ENCODE measurements at regions not wholly inside any gene's neighbourhood (a gene's known extent, or its start where the extent isn't known, plus 50 kb on each side); places are given as distances from the start of the nearest gene placed in this dataset.

- H3K36me3 ChIP-seq (ENCODE audit: insufficient read depth, low read length) = no peaks in the 10 kb centered on the region
- H3K27ac ChIP-seq (ENCODE audit: low read depth, low read length) = no peak overlapping the region
- H3K79me2 ChIP-seq (ENCODE audit: control insufficient read depth, insufficient read depth, low read length, unreplicated experiment) = no peaks in the 10 kb centered on the region
- no peaks in the 10 kb centered on the region for H3K4me1 ChIP-seq (ENCODE audit: control insufficient read depth, insufficient read depth, low read length, unreplicated experiment)
- no peak overlapping the region for H2AFZ ChIP-seq (ENCODE audit: low read length, unreplicated experiment)
- H3K4me3 ChIP-seq (ENCODE audit: low read depth, low read length) = no peak overlapping the region
- no peaks in the 10 kb centered on the region for H3K27me3 ChIP-seq (ENCODE audit: insufficient read depth, low read length)
Measured at GRCh38 chr19:31974941-31975340, 370.5 kb upstream of the ZNF507 start.

DNA sequence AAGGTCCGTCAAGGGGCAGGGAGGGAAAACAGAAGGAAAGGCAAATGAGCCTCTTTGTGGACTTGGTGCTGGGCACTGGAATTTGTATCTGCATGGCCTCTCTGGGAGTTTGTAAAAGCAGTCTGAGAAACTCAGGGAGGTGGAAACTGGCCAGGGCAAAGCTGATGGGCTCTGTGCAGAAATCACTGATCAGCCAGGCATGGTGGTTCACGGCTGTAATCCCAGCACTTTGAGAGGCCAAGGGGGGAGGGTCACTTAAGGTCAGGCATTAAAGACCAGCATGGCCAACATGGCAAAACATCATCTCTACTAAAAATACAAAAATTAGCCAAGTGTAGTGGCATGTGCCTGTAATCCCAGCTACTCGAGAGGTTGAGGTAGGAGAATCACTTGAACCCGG is 369.9 kb upstream of the ZNF507 start:
- H3K36me3 ChIP-seq (ENCODE audit: insufficient read depth, low read length) = no peaks in the 10 kb centered on the region
- H3K79me2 ChIP-seq (ENCODE audit: control insufficient read depth, insufficient read depth, low read length, unreplicated experiment) = no peaks in the 10 kb centered on the region
- H3K4me3 ChIP-seq (ENCODE audit: low read depth, low read length) = no peak overlapping the region
- no peak overlapping the region for H2AFZ ChIP-seq (ENCODE audit: low read length, unreplicated experiment)
- H3K27me3 ChIP-seq (ENCODE audit: insufficient read depth, low read length) = no peaks in the 10 kb centered on the region
- H3K4me1 ChIP-seq (ENCODE audit: control insufficient read depth, insufficient read depth, low read length, unreplicated experiment) = no peaks in the 10 kb centered on the region
- no peak overlapping the region for H3K27ac ChIP-seq (ENCODE audit: low read depth, low read length)

- H2AFZ ChIP-seq (ENCODE audit: low read length, unreplicated experiment) = no peak overlapping the region
- no peaks in the 10 kb centered on the region for H3K4me1 ChIP-seq (ENCODE audit: control insufficient read depth, insufficient read depth, low read length, unreplicated experiment)
- H3K27me3 ChIP-seq (ENCODE audit: insufficient read depth, low read length) = no peaks in the 10 kb centered on the region
- no peaks in the 10 kb centered on the region for H3K79me2 ChIP-seq (ENCODE audit: control insufficient read depth, insufficient read depth, low read length, unreplicated experiment)
- H3K27ac ChIP-seq (ENCODE audit: low read depth, low read length) = no peak overlapping the region
- no peaks in the 10 kb centered on the region for H3K36me3 ChIP-seq (ENCODE audit: insufficient read depth, low read length)
- H3K4me3 ChIP-seq (ENCODE audit: low read depth, low read length) = no peak overlapping the region
Measured at GRCh38 chr19:31976775-31977536, 368.5 kb upstream of the ZNF507 start.

DNA sequence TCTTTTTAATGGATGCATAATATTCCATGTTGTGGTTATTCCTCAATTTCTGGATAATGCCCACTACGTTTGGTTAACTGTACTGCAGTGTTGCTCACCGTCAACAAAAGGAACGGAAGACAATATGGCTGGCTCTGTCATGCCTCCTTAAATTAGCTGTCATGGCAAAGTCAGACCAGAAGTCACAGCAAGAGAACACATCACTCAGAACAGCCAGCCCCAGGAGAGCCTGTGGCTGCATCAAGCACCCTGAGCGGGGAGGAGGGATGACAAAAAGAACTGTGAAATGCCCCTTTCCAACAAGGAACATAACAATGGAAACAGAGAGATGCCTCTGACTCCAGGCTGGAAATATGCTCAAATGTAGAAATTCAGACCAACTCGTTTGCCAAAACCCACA is 366.0 kb upstream of the ZNF507 start:
- H3K4me1 ChIP-seq (ENCODE audit: control insufficient read depth, insufficient read depth, low read length, unreplicated experiment) = no peaks in the 10 kb centered on the region
- H3K36me3 ChIP-seq (ENCODE audit: insufficient read depth, low read length) = no peaks in the 10 kb centered on the region
- H3K27me3 ChIP-seq (ENCODE audit: insufficient read depth, low read length) = no peaks in the 10 kb centered on the region
- no peak overlapping the region for H3K4me3 ChIP-seq (ENCODE audit: low read depth, low read length)
- H3K27ac ChIP-seq (ENCODE audit: low read depth, low read length) = no peak overlapping the region
- H2AFZ ChIP-seq (ENCODE audit: low read length, unreplicated experiment) = no peak overlapping the region
- no peaks in the 10 kb centered on the region for H3K79me2 ChIP-seq (ENCODE audit: control insufficient read depth, insufficient read depth, low read length, unreplicated experiment)

GRCh38 chr19:31979949-31980670 is 365.3 kb upstream of the ZNF507 start:
- Histone ChIP-seq H3K36me3 (ENCODE audit: insufficient read depth, low read length) (no peaks in the 10 kb centered on the region), H2AFZ (ENCODE audit: low read length, unreplicated experiment) (no peak overlapping the region), H3K27me3 (ENCODE audit: insufficient read depth, low read length) (no peaks in the 10 kb centered on the region), H3K79me2 (ENCODE audit: control insufficient read depth, insufficient read depth, low read length, unreplicated experiment) (no peaks in the 10 kb centered on the region), H3K4me3 (ENCODE audit: low read depth, low read length) (no peak overlapping the region), H3K27ac (ENCODE audit: low read depth, low read length) (no peak overlapping the region), H3K4me1 (ENCODE audit: control insufficient read depth, insufficient read depth, low read length, unreplicated experiment) (no peaks in the 10 kb centered on the region)

DNA sequence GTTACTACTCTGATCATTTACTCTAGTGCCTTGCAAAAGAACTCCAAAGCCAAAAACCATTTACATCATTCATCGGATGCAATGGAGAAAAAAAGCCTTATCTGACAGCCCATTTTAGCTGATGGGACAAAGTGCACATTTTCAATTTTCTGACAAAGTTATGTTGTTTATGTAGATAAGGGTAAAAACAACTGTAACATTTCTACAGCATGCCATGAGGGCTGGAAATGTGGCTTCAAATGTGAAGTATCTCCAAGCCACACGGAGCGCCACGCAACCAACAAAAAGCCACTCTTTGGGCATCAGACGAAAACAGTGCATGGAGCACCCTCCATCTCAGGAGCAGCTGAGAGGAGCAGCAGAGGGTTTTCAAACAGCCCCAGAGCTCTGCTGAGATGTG is 364.6 kb upstream of the ZNF507 start:
- Histone ChIP-seq H3K79me2 (ENCODE audit: control insufficient read depth, insufficient read depth, low read length, unreplicated experiment) (no peaks in the 10 kb centered on the region), H2AFZ (ENCODE audit: low read length, unreplicated experiment) (no peak overlapping the region), H3K4me1 (ENCODE audit: control insufficient read depth, insufficient read depth, low read length, unreplicated experiment) (no peaks in the 10 kb centered on the region), H3K4me3 (ENCODE audit: low read depth, low read length) (no peak overlapping the region), H3K36me3 (ENCODE audit: insufficient read depth, low read length) (no peaks in the 10 kb centered on the region), H3K27me3 (ENCODE audit: insufficient read depth, low read length) (no peaks in the 10 kb centered on the region), H3K27ac (ENCODE audit: low read depth, low read length) (no peak overlapping the region)

DNA sequence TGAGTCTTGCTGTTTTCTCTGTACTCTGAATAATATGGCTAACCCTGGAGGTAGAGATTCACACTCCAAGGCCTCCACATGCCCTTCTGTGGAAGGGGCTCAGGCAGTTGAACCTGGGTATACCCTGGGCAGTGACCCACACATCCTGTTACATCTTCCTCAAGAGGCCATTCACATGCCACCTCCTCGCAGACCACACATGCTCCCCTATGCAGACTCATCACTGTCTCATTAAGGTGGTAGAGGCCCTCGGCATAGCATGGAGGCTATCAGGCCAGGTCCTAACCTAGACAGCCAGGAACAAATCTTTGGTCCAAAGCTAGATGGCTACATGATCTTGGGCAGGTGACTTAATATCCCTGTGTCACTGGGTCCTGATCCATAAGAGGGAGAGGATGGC is 363.9 kb upstream of the ZNF507 start:
- Histone ChIP-seq H3K36me3 (ENCODE audit: insufficient read depth, low read length) (no peaks in the 10 kb centered on the region), H2AFZ (ENCODE audit: low read length, unreplicated experiment) (no peak overlapping the region), H3K27ac (ENCODE audit: low read depth, low read length) (no peak overlapping the region), H3K27me3 (ENCODE audit: insufficient read depth, low read length) (no peaks in the 10 kb centered on the region), H3K79me2 (ENCODE audit: control insufficient read depth, insufficient read depth, low read length, unreplicated experiment) (no peaks in the 10 kb centered on the region), H3K4me1 (ENCODE audit: control insufficient read depth, insufficient read depth, low read length, unreplicated experiment) (no peaks in the 10 kb centered on the region), H3K4me3 (ENCODE audit: low read depth, low read length) (no peak overlapping the region)

DNA sequence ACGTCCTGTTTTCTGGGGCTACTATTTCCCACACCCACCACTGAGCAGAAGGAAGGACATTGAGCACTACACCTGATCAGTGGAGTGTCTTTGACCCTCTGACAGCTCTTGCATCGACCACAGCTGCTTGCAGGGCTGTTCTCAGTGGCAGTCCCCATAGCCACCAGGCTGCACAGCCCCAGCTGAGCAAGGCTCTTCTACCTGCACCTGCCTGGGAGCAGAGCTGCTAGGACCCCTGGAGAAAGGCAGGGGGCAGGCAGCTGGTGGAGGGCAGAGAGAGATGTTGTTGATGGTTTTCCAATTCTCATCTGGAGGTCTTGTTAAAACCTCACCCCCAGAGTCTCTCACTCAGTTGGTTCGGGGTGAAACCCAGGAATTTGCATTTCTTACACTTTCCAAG is 361.8 kb upstream of the ZNF507 start:
- Histone ChIP-seq H3K27me3 (ENCODE audit: insufficient read depth, low read length) (no peaks in the 10 kb centered on the region), H2AFZ (ENCODE audit: low read length, unreplicated experiment) (no peak overlapping the region), H3K4me3 (ENCODE audit: low read depth, low read length) (no peak overlapping the region), H3K36me3 (ENCODE audit: insufficient read depth, low read length) (no peaks in the 10 kb centered on the region), H3K79me2 (ENCODE audit: control insufficient read depth, insufficient read depth, low read length, unreplicated experiment) (no peaks in the 10 kb centered on the region), H3K4me1 (ENCODE audit: control insufficient read depth, insufficient read depth, low read length, unreplicated experiment) (no peaks in the 10 kb centered on the region), H3K27ac (ENCODE audit: low read depth, low read length) (no peak overlapping the region)

GRCh38 chr19:31985001-31985605 is 360.3 kb upstream of the ZNF507 start:
- no peaks in the 10 kb centered on the region for H3K79me2 ChIP-seq (ENCODE audit: control insufficient read depth, insufficient read depth, low read length, unreplicated experiment)
- H3K4me3 ChIP-seq (ENCODE audit: low read depth, low read length) = no peak overlapping the region

DNA sequence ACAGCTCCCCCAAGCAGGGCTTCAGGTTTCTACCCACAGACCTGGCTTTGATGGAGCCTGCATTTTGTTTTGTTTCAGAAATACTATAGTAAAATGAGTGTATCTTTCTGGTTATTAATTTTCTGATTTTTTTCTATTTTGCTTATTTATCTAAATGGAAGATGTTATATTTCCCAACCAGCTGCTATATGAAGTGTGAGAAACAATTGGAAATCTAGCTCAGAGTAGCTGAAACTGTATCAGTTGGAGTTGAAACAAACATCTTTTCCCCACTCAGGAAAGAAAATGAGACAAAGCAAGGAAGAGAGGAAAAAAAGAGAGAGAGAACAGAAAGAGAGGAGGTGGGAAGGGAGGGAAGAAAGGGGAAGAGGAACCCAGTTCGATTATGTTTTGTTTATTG is 358.5 kb upstream of the ZNF507 start:
- no peak overlapping the region for H3K27ac ChIP-seq (ENCODE audit: low read depth, low read length)
- no peaks in the 10 kb centered on the region for H3K27me3 ChIP-seq (ENCODE audit: insufficient read depth, low read length)
- no peaks in the 10 kb centered on the region for H3K4me1 ChIP-seq (ENCODE audit: control insufficient read depth, insufficient read depth, low read length, unreplicated experiment)
- H3K4me3 ChIP-seq (ENCODE audit: low read depth, low read length) = no peak overlapping the region
- H3K36me3 ChIP-seq (ENCODE audit: insufficient read depth, low read length) = no peaks in the 10 kb centered on the region
- no peak overlapping the region for H2AFZ ChIP-seq (ENCODE audit: low read length, unreplicated experiment)
- no peaks in the 10 kb centered on the region for H3K79me2 ChIP-seq (ENCODE audit: control insufficient read depth, insufficient read depth, low read length, unreplicated experiment)

More at GRCh38 chr19:31985001-31985605, 360.3 kb upstream of the ZNF507 start:
- no peaks in the 10 kb centered on the region for H3K36me3 ChIP-seq (ENCODE audit: insufficient read depth, low read length)
- H3K27ac ChIP-seq (ENCODE audit: low read depth, low read length) = no peak overlapping the region
- H2AFZ ChIP-seq (ENCODE audit: low read length, unreplicated experiment) = no peak overlapping the region
- no peaks in the 10 kb centered on the region for H3K27me3 ChIP-seq (ENCODE audit: insufficient read depth, low read length)
- H3K4me1 ChIP-seq (ENCODE audit: control insufficient read depth, insufficient read depth, low read length, unreplicated experiment) = no peaks in the 10 kb centered on the region

DNA sequence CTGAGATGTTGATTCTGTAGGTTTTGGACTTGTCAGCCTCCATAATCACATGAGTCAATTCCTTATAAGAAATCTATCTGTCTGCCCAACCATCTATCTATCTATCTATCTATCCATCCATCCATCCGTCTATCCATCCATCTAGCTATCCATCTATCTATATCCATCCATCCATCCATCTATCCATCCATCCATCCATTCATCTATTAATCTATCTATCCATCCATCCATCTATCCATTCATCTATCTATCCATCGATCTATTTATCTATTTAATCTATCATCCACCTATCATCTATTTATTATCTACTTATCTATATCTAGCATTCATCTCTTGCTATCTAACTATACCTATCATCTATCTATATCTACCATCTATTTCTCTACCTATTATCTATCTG is 357.2 kb upstream of the ZNF507 start:
- H3K4me1 ChIP-seq (ENCODE audit: control insufficient read depth, insufficient read depth, low read length, unreplicated experiment) = no peaks in the 10 kb centered on the region
- H3K4me3 ChIP-seq (ENCODE audit: low read depth, low read length) = no peak overlapping the region
- no peaks in the 10 kb centered on the region for H3K27me3 ChIP-seq (ENCODE audit: insufficient read depth, low read length)
- no peaks in the 10 kb centered on the region for H3K36me3 ChIP-seq (ENCODE audit: insufficient read depth, low read length)
- H2AFZ ChIP-seq (ENCODE audit: low read length, unreplicated experiment) = no peak overlapping the region
- no peaks in the 10 kb centered on the region for H3K79me2 ChIP-seq (ENCODE audit: control insufficient read depth, insufficient read depth, low read length, unreplicated experiment)
- no peak overlapping the region for H3K27ac ChIP-seq (ENCODE audit: low read depth, low read length)

Data from ACC112 (cell line).